ENCODE measurements at regions not wholly inside any gene's neighbourhood (a gene's known extent, or its start where the extent isn't known, plus 50 kb on each side); places are given as distances from the start of the nearest gene placed in this dataset.

- Histone ChIP-seq H3K27me3 (ENCODE audit: control insufficient read depth, insufficient read depth, low read length) (no peaks in the 10 kb centered on the region), H3K27ac (ENCODE audit: low read depth, low read length) (no peak overlapping the region), H3K9ac (ENCODE audit: low read length) (no peak overlapping the region), H3K4me3 (ENCODE audit: low read length) (no peak overlapping the region), H3K36me3 (ENCODE audit: control insufficient read depth, insufficient read depth, low read length) (no peaks in the 10 kb centered on the region), H3K4me1 (ENCODE audit: control insufficient read depth, insufficient read depth, low read length) (peaks cover under 1% of the 10 kb centered on the region)
Measured at GRCh38 chr2:59029058-59029457, 787.9 kb upstream of the FANCL start.

GRCh38 chr2:59027320-59027719, 786.2 kb upstream of the FANCL start:
- Histone ChIP-seq H3K27ac (ENCODE audit: low read depth, low read length) (no peak overlapping the region), H3K27me3 (ENCODE audit: control insufficient read depth, insufficient read depth, low read length) (no peaks in the 10 kb centered on the region), H3K9ac (ENCODE audit: low read length) (no peak overlapping the region), H3K4me3 (ENCODE audit: low read length) (no peak overlapping the region), H3K4me1 (ENCODE audit: control insufficient read depth, insufficient read depth, low read length) (no peaks in the 10 kb centered on the region), H3K36me3 (ENCODE audit: control insufficient read depth, insufficient read depth, low read length) (no peaks in the 10 kb centered on the region)

GRCh38 chr2:59025157-59025757, 784.1 kb upstream of the FANCL start:
- Histone ChIP-seq H3K4me1 (ENCODE audit: control insufficient read depth, insufficient read depth, low read length) (no peaks in the 10 kb centered on the region), H3K4me3 (ENCODE audit: low read length) (no peak overlapping the region), H3K27ac (ENCODE audit: low read depth, low read length) (no peak overlapping the region), H3K9ac (ENCODE audit: low read length) (no peak overlapping the region), H3K27me3 (ENCODE audit: control insufficient read depth, insufficient read depth, low read length) (no peaks in the 10 kb centered on the region), H3K36me3 (ENCODE audit: control insufficient read depth, insufficient read depth, low read length) (no peaks in the 10 kb centered on the region)

- Histone ChIP-seq H3K4me1 (ENCODE audit: control insufficient read depth, insufficient read depth, low read length) (no peaks in the 10 kb centered on the region), H3K4me3 (ENCODE audit: low read length) (no peak overlapping the region), H3K27ac (ENCODE audit: low read depth, low read length) (no peak overlapping the region), H3K27me3 (ENCODE audit: control insufficient read depth, insufficient read depth, low read length) (no peaks in the 10 kb centered on the region), H3K9ac (ENCODE audit: low read length) (no peak overlapping the region), H3K36me3 (ENCODE audit: control insufficient read depth, insufficient read depth, low read length) (no peaks in the 10 kb centered on the region)
Measured at GRCh38 chr2:59021786-59022185, 780.7 kb upstream of the FANCL start.

- Histone ChIP-seq H3K9ac (ENCODE audit: low read length) (no peak overlapping the region), H3K27ac (ENCODE audit: low read depth, low read length) (no peak overlapping the region), H3K36me3 (ENCODE audit: control insufficient read depth, insufficient read depth, low read length) (no peaks in the 10 kb centered on the region), H3K4me3 (ENCODE audit: low read length) (no peak overlapping the region), H3K4me1 (ENCODE audit: control insufficient read depth, insufficient read depth, low read length) (no peaks in the 10 kb centered on the region), H3K27me3 (ENCODE audit: control insufficient read depth, insufficient read depth, low read length) (no peaks in the 10 kb centered on the region)
Measured at GRCh38 chr2:59019566-59020159, 778.5 kb upstream of the FANCL start.

- Histone ChIP-seq H3K4me1 (ENCODE audit: control insufficient read depth, insufficient read depth, low read length) (no peaks in the 10 kb centered on the region), H3K36me3 (ENCODE audit: control insufficient read depth, insufficient read depth, low read length) (no peaks in the 10 kb centered on the region), H3K4me3 (ENCODE audit: low read length) (no peak overlapping the region), H3K27ac (ENCODE audit: low read depth, low read length) (no peak overlapping the region), H3K27me3 (ENCODE audit: control insufficient read depth, insufficient read depth, low read length) (no peaks in the 10 kb centered on the region), H3K9ac (ENCODE audit: low read length) (no peak overlapping the region)
Measured at GRCh38 chr2:59018737-59019136, 777.6 kb upstream of the FANCL start.

GRCh38 chr2:59015027-59015426, 773.9 kb upstream of the FANCL start:
- no peak overlapping the region for H3K27ac ChIP-seq (ENCODE audit: low read depth, low read length)
- H3K36me3 ChIP-seq (ENCODE audit: control insufficient read depth, insufficient read depth, low read length) = no peaks in the 10 kb centered on the region
- no peak overlapping the region for H3K9ac ChIP-seq (ENCODE audit: low read length)
- H3K27me3 ChIP-seq (ENCODE audit: control insufficient read depth, insufficient read depth, low read length) = no peaks in the 10 kb centered on the region
- no peaks in the 10 kb centered on the region for H3K4me1 ChIP-seq (ENCODE audit: control insufficient read depth, insufficient read depth, low read length)
- H3K4me3 ChIP-seq (ENCODE audit: low read length) = no peak overlapping the region

- no peak overlapping the region for H3K9ac ChIP-seq (ENCODE audit: low read length)
- no peaks in the 10 kb centered on the region for H3K4me1 ChIP-seq (ENCODE audit: control insufficient read depth, insufficient read depth, low read length)
- no peaks in the 10 kb centered on the region for H3K27me3 ChIP-seq (ENCODE audit: control insufficient read depth, insufficient read depth, low read length)
- H3K36me3 ChIP-seq (ENCODE audit: control insufficient read depth, insufficient read depth, low read length) = no peaks in the 10 kb centered on the region
- H3K4me3 ChIP-seq (ENCODE audit: low read length) = no peak overlapping the region
- no peak overlapping the region for H3K27ac ChIP-seq (ENCODE audit: low read depth, low read length)
Measured at GRCh38 chr2:59012971-59013370, 771.8 kb upstream of the FANCL start.

- Histone ChIP-seq H3K36me3 (ENCODE audit: control insufficient read depth, insufficient read depth, low read length) (no peaks in the 10 kb centered on the region), H3K4me1 (ENCODE audit: control insufficient read depth, insufficient read depth, low read length) (no peaks in the 10 kb centered on the region), H3K27me3 (ENCODE audit: control insufficient read depth, insufficient read depth, low read length) (no peaks in the 10 kb centered on the region), H3K27ac (ENCODE audit: low read depth, low read length) (no peak overlapping the region), H3K4me3 (ENCODE audit: low read length) (no peak overlapping the region), H3K9ac (ENCODE audit: low read length) (no peak overlapping the region)
Measured at GRCh38 chr2:59012234-59012633, 771.1 kb upstream of the FANCL start.

GRCh38 chr2:59008950-59009349, 767.8 kb upstream of the FANCL start:
- Histone ChIP-seq H3K36me3 (ENCODE audit: control insufficient read depth, insufficient read depth, low read length) (no peaks in the 10 kb centered on the region), H3K4me3 (ENCODE audit: low read length) (no peak overlapping the region), H3K27ac (ENCODE audit: low read depth, low read length) (no peak overlapping the region), H3K27me3 (ENCODE audit: control insufficient read depth, insufficient read depth, low read length) (no peaks in the 10 kb centered on the region), H3K4me1 (ENCODE audit: control insufficient read depth, insufficient read depth, low read length) (no peaks in the 10 kb centered on the region), H3K9ac (ENCODE audit: low read length) (no peak overlapping the region)

- H3K4me3 ChIP-seq (ENCODE audit: low read length) = no peak overlapping the region
- no peak overlapping the region for H3K27ac ChIP-seq (ENCODE audit: low read depth, low read length)
- no peaks in the 10 kb centered on the region for H3K36me3 ChIP-seq (ENCODE audit: control insufficient read depth, insufficient read depth, low read length)
- no peaks in the 10 kb centered on the region for H3K4me1 ChIP-seq (ENCODE audit: control insufficient read depth, insufficient read depth, low read length)
- no peaks in the 10 kb centered on the region for H3K27me3 ChIP-seq (ENCODE audit: control insufficient read depth, insufficient read depth, low read length)
- H3K9ac ChIP-seq (ENCODE audit: low read length) = no peak overlapping the region
Measured at GRCh38 chr2:59005836-59006615, 764.9 kb upstream of the FANCL start.

GRCh38 chr2:59004621-59005020, 763.5 kb upstream of the FANCL start:
- H3K9ac ChIP-seq (ENCODE audit: low read length) = no peak overlapping the region
- H3K27me3 ChIP-seq (ENCODE audit: control insufficient read depth, insufficient read depth, low read length) = no peaks in the 10 kb centered on the region
- H3K36me3 ChIP-seq (ENCODE audit: control insufficient read depth, insufficient read depth, low read length) = no peaks in the 10 kb centered on the region
- no peak overlapping the region for H3K4me3 ChIP-seq (ENCODE audit: low read length)
- H3K27ac ChIP-seq (ENCODE audit: low read depth, low read length) = no peak overlapping the region
- H3K4me1 ChIP-seq (ENCODE audit: control insufficient read depth, insufficient read depth, low read length) = no peaks in the 10 kb centered on the region

- no peaks in the 10 kb centered on the region for H3K27me3 ChIP-seq (ENCODE audit: control insufficient read depth, insufficient read depth, low read length)
- no peak overlapping the region for H3K4me3 ChIP-seq (ENCODE audit: low read length)
- H3K36me3 ChIP-seq (ENCODE audit: control insufficient read depth, insufficient read depth, low read length) = no peaks in the 10 kb centered on the region
- H3K27ac ChIP-seq (ENCODE audit: low read depth, low read length) = no peak overlapping the region
- no peak overlapping the region for H3K9ac ChIP-seq (ENCODE audit: low read length)
- no peaks in the 10 kb centered on the region for H3K4me1 ChIP-seq (ENCODE audit: control insufficient read depth, insufficient read depth, low read length)
Measured at GRCh38 chr2:59000796-59001195, 759.7 kb upstream of the FANCL start.

Measured in rectal smooth muscle tissue (tissue), 1 donor.